Skin epidermis (tissue), 12 donors: ENCODE measurements at regions not wholly inside any gene's neighbourhood (a gene's known extent, or its start where the extent isn't known, plus 50 kb on each side); places are given as distances from the start of the nearest gene placed in this dataset.

Experiments
- H3K27ac ChIP-seq, 21 experiments: fragments of 200-600 bp; sonication (generic) in 11 of 21; one replicate each; pipeline ENCODE4 v1.5.0; 2020; ENCODE audit warnings: mild to moderate bottlenecking in 3 of 21, inconsistent platforms in 2 of 21, moderate library complexity in 2 of 21
- H3K4me3 ChIP-seq, 7 experiments: fragments of 200-600 bp; sonication (generic) in 2 of 7; one replicate each; pipeline ENCODE4 v1.5.0; 2020; ENCODE audit warnings: inconsistent platforms in 2 of 7, mild to moderate bottlenecking in 2 of 7, moderate library complexity in 1 of 7

- H3K4me3 ChIP-seq: no peak overlapping the region
- no peak overlapping the region for H3K27ac ChIP-seq
Measured at GRCh38 chr18:34626404-34627136, 83.5 kb upstream of the DTNA start.

- Histone ChIP-seq H3K27ac (no peak overlapping the region), H3K4me3 (no peak overlapping the region)
Measured at GRCh38 chr18:34627137-34627920, 82.8 kb upstream of the DTNA start.

DNA sequence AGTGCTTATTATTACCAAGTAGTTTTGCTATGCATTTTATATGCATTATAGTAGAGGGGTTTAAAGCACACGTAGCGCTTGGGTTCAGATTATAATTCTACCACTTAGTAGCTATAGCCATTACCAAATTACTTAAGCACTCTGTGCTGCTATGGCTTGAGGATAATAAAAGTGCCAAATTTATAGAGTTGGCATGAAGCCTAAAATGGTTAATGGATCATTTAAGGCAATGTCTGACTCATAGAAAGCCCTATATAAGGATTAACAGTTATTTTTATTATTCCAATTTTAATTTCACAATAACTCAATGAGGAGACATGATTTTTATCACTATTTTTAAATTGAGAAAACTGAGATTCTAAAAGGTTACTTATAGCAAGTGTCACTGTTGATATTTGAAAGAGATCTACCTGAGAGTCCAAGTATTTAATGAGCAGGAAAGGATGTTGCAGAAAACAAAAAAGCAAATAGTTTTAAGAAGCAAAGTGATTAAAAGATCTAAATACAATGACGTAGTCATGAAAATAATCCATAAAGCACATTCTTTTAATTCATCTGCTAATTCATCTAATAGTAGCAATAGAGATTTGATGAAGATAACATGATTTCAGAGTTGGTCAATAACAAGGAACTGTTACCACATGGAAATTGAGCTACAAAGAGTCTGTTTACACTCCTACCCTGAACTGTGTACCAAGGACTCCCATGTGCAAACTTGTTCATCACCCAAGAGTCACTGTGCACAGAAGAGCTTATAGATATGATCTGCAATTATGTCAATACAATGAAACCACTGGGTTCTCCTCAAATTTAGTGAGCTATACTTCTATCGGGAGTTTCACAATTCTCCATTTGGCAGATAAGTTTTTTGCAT, 78.8 kb upstream of the DTNA start:
- H3K27ac ChIP-seq: no peak overlapping the region
- no peak overlapping the region for H3K4me3 ChIP-seq

- Histone ChIP-seq H3K4me3 (no peak overlapping the region), H3K27ac (no peak overlapping the region)
Measured at GRCh38 chr18:34632321-34632720, 77.8 kb upstream of the DTNA start.

DNA sequence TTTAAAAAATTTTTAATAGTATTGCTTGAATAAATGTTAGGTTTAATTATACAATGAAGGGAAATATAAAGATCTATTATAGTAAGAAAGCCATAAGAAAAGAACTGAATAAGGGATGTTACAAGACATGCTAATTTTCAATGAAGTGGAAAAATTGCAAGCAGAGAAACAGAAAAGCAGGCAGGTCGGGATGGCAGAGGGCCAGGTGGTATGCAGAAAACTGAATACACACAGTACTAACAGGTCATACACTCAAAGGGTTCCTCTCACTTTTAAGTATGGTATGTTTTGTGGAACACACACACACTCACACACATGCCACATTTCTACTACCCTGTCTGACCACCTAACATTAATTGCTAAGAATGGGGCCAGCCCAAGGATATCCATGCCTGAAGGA, 76.7 kb upstream of the DTNA start:
- Histone ChIP-seq H3K4me3 (no peak overlapping the region), H3K27ac (no peak overlapping the region)

GRCh38 chr18:34637094-34637801, 72.8 kb upstream of the DTNA start:
- H3K4me3 ChIP-seq: no peak overlapping the region

GRCh38 chr18:34639687-34640086, 70.4 kb upstream of the DTNA start:
- Histone ChIP-seq H3K4me3 (no peak overlapping the region), H3K27ac (no peak overlapping the region)

More at GRCh38 chr18:34637094-34637801, 72.8 kb upstream of the DTNA start:
- no peak overlapping the region for H3K27ac ChIP-seq

DNA sequence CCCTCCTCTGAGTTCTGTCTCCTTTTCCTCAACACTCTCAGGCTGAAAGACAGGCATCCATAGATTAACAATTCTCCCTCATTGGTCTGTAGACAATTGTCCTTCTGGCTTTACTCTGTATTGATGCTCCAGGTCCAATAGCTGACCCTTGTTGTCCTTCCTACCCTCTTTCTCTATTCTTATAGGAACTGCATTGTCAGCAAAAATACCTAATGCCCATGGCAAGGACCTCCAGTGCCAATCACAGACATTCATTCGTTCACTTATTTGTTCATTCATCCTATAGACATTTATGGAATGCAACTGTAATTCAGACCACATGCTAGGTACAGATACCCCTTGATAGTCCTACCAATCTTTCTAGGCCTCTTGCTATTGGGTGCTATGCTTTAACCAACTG, 69.8 kb upstream of the DTNA start:
- no peak overlapping the region for H3K4me3 ChIP-seq
- no peak overlapping the region for H3K27ac ChIP-seq

DNA sequence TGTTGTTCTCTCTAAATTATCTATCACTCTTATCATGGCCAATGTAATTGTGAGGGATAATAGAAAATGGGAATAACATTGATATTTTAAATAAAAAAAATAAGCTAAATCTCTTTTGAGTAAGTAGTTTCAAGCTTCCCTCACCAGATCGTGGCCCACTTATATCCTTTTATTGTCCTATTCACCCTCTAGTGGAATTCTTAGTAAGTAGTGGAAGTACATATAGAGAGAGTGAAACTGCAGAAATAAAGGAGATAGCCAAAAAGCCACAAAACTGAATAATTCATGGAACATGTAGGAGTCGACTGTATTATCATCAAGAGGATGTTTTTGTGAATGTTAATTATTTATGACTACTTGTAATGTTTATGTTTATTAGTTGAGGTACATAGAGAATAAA, 66.1 kb upstream of the DTNA start:
- no peak overlapping the region for H3K27ac ChIP-seq
- no peak overlapping the region for H3K4me3 ChIP-seq

GRCh38 chr18:34647251-34647650, 62.8 kb upstream of the DTNA start:
- H3K27ac ChIP-seq: no peak overlapping the region

GRCh38 chr18:34648269-34648985, 61.7 kb upstream of the DTNA start:
- Histone ChIP-seq H3K27ac (no peak overlapping the region), H3K4me3 (no peak overlapping the region)

More at GRCh38 chr18:34647251-34647650, 62.8 kb upstream of the DTNA start:
- H3K4me3 ChIP-seq: no peak overlapping the region

- no peak overlapping the region for H3K27ac ChIP-seq
Measured at GRCh38 chr18:34649080-34649479, 61.0 kb upstream of the DTNA start.

DNA sequence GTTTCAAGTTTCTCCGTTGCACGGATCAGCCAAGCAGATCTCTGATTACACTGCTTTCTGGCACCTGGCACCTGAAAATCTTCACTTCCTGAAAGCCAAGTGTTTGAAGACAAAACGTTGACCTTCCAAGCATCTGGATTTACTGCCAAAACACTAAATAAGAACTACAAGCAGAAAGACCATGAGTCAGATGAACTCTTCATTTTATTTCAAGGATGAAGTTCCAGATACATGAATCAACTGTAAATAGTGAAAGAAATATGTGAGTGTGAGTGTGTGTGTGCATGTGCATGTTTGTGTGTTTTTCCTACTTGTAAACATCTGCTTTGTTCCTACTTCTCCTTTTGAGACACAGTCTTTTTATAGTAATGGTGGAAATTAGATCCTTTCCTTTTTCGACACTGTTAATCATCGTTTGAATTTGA, 60.0 kb upstream of the DTNA start:
- Histone ChIP-seq H3K4me3 (no peak overlapping the region), H3K27ac (no peak overlapping the region)

More at GRCh38 chr18:34649080-34649479, 61.0 kb upstream of the DTNA start:
- no peak overlapping the region for H3K4me3 ChIP-seq

DNA sequence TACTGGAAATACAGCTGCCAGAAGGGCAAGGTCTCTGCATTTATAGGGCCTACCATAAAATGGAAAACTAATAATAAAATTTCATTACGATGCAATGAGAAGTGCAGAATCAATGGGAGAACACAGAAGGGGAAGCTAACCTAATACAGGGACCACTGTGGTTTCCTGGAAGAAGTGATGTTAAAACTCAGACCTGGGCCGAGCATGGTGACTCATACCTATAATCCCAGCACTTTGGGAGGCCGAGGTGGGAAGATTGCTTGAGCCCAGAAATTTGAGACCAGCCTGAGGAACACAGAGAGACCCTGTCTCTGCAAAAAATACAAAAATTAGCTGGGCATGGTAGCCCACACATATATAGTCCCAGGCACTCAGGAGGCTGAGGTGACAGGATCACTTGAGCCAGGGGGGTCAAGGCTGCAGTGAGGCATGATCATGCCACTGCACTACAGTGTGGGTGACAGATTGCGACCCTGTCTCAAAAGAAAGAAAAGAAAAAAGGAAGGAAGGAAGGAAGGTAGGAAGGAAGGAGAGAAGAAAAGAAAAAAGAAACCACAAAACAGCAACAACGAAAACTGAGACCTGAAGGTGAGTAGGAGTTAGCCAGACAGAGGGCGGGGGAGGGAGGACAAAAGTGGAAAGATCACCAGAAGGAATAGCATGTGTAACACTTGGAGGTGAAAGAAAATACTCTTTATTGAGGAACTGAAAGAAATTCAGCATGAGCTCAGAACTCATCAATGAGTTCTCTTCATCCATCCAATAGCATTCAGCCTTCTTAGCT, 58.3 kb upstream of the DTNA start:
- no peak overlapping the region for H3K4me3 ChIP-seq
- no peak overlapping the region for H3K27ac ChIP-seq

GRCh38 chr18:34655131-34655530, 55.0 kb upstream of the DTNA start:
- H3K4me3 ChIP-seq: no peak overlapping the region
- H3K27ac ChIP-seq: no peak overlapping the region

DNA sequence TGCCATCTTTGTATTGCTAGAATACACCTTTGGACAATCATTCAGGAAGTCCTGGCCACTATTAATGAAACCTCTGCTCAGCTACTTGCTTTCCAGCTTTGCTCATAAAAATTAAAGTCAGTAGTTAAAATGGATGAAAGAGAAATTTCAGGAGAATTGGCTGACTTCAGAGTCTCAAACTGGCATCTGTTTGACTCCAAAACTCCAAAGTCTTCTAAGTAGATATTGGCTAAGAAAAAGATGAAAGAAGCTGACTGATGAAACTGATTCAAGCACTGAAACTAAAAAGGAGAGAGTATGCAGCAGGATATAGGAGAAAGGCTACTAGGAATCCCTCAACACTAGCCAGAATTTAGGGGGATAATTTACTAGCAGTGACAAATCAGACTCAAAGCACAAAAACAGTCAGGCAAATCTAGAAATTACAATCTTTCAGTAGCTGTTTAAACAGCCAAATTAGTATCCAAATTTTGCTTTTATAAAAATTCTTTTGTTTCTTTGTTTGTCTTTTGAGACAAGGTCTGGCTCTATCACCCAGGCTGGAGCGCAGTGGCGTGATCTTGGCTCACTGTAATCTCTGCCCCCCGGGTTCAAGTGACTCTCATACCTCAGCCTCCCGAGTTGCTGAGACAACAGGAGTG, 52.1 kb upstream of the DTNA start:
- no peak overlapping the region for H3K27ac ChIP-seq
- H3K4me3 ChIP-seq: no peak overlapping the region

GRCh38 chr18:34659579-34660517, 50.2 kb upstream of the DTNA start:
- no peak overlapping the region for H3K4me3 ChIP-seq

More at GRCh38 chr18:34659579-34660517, 50.2 kb upstream of the DTNA start:
- peak overlapping the region in 5 of 21 experiments; percentile 2 to 63 (median 35) for H3K27ac ChIP-seq
